ENCODE measurements at regions not wholly inside any gene's neighbourhood (a gene's known extent, or its start where the extent isn't known, plus 50 kb on each side); places are given as distances from the start of the nearest gene placed in this dataset.

- no peaks in the 10 kb centered on the region for H3K9me3 ChIP-seq (replicated peaks; ENCODE audit: control insufficient read depth, insufficient read depth, low read length)
- no peaks in the 10 kb centered on the region for H3K27me3 ChIP-seq (replicated peaks in 1 of 2; ENCODE audit: control insufficient read depth in 2 of 2, insufficient read depth in 2 of 2, low read length in 1 of 2)
- H4K20me1 ChIP-seq (ENCODE audit: control insufficient read depth, insufficient read depth), result no peaks in the 10 kb centered on the region
- ATAC-seq, result no peak
- POLR2A ChIA-PET, result no interaction called here
- H3K36me3 ChIP-seq (ENCODE audit: control insufficient read depth in 2 of 2, insufficient read depth in 2 of 2, low read length in 1 of 2), result no peaks in the 10 kb centered on the region; a peak in 1 of 4 replicates
- H3K79me2 ChIP-seq (ENCODE audit: control insufficient read depth, insufficient read depth, low read length), result no peaks in the 10 kb centered on the region
- SMC1A ChIA-PET (ENCODE audit: uncharacterized antibody, unreplicated experiment), result interaction anchor here (1.0 to 2.1 kb wide), 3 partner anchors 29 to 85 kb away, joined by 4 to 5 read pairs (median 5); no protein-coding TSS in a partner anchor
- no TSS peak for BruUV-seq (replicated peaks)
- no peak for DNase-seq (ENCODE audit: low read depth, low spot score)
- intact Hi-C loops (cut with micrococcal nuclease; ENCODE audit: unreplicated experiment) (no loop called here), in situ Hi-C loops (cut with MboI) (no loop called here)
- CTCF ChIA-PET, result interaction anchor here (1.3 kb wide), 1 partner anchor 93 kb away, joined by 4 read pairs; no protein-coding TSS in a partner anchor
- H3K9ac ChIP-seq (ENCODE audit: control insufficient read depth, insufficient read depth, low read length), result no peak overlapping the region
- FAIRE-seq, result no peak
- no peak overlapping the region for H3K27ac ChIP-seq (ENCODE audit: control insufficient read depth, insufficient read depth)
- H3K4me3 ChIP-seq, result no peak overlapping the region
- TF ChIP-seq SUZ12 (IDR thresholded peaks at IDR 0.05; ENCODE audit: unreplicated experiment) (no peak), ZNF24 (IDR thresholded peaks at IDR 0.05) (no peak), TCF3 (IDR thresholded peaks at IDR 0.05; ENCODE audit: borderline replicate concordance, insufficient read depth, low read depth, low read length) (no peak), EZH2 (IDR thresholded peaks at IDR 0.05; ENCODE audit: borderline replicate concordance, control insufficient read depth, low read depth, low read length) (no peak)
- RAD21 ChIA-PET (ENCODE audit: unreplicated experiment), result no interaction called here
- H2AFZ ChIP-seq (ENCODE audit: control insufficient read depth, low read depth, low read length), result no peak overlapping the region
- H3K4me1 ChIP-seq (ENCODE audit: control insufficient read depth, insufficient read depth, low read length), result peaks cover 14% of the 10 kb centered on the region
- H3K4me2 ChIP-seq (ENCODE audit: control insufficient read depth, insufficient read depth), result no peak overlapping the region
Measured at GRCh38 chr1:184888505-184888904, 85.8 kb downstream of the NIBAN1 start.

- POLR2A ChIA-PET, result interaction anchor here (0.7 to 0.9 kb wide), 2 partner anchors 91 to 93 kb away, joined by 3 read pairs; partner anchors contain the start of gene NIBAN1
- H3K27me3 ChIP-seq (replicated peaks in 1 of 2; ENCODE audit: control insufficient read depth in 2 of 2, insufficient read depth in 2 of 2, low read length in 1 of 2), result no peaks in the 10 kb centered on the region
- H3K4me3 ChIP-seq, result no peak overlapping the region
- peaks cover 0 to 6% of the 10 kb centered on the region in 2 experiments; a peak in 2 of 4 replicates for H3K36me3 ChIP-seq (ENCODE audit: control insufficient read depth in 2 of 2, insufficient read depth in 2 of 2, low read length in 1 of 2)
- FAIRE-seq, result no peak
- no peak overlapping the region; the same call in 1 of the 2 replicates for H3K9ac ChIP-seq (ENCODE audit: control insufficient read depth, insufficient read depth, low read length)
- peak; percentile 66 for ATAC-seq
- H4K20me1 ChIP-seq (ENCODE audit: control insufficient read depth, insufficient read depth), result no peaks in the 10 kb centered on the region
- no peak overlapping the region for H3K4me2 ChIP-seq (ENCODE audit: control insufficient read depth, insufficient read depth)
- H3K4me1 ChIP-seq (ENCODE audit: control insufficient read depth, insufficient read depth, low read length), result peaks cover 18% of the 10 kb centered on the region
- no TSS peak for BruUV-seq (replicated peaks)
- H3K79me2 ChIP-seq (ENCODE audit: control insufficient read depth, insufficient read depth, low read length), result no peaks in the 10 kb centered on the region
- H2AFZ ChIP-seq (ENCODE audit: control insufficient read depth, low read depth, low read length), result no peak overlapping the region; the same call in 1 of the 2 replicates
- RAD21 ChIA-PET (ENCODE audit: unreplicated experiment), result interaction anchor here (0.8 to 1.4 kb wide), 5 partner anchors 8 to 91 kb away, joined by 3 to 5 read pairs (median 4); partner anchors contain the start of gene NIBAN1
- SMC1A ChIA-PET (ENCODE audit: uncharacterized antibody, unreplicated experiment), result interaction anchor here (0.8 to 5.2 kb wide), 8 partner anchors 8 to 485 kb away, joined by 3 to 31 read pairs (median 4); no protein-coding TSS in a partner anchor
- WGBS (ENCODE audit: insufficient coverage, insufficient replicate concordance, low lambda C conversion rate, missing lambda C conversion rate), result 65% methylated on average over 10 of the region's 10 CpGs
- H3K27ac ChIP-seq (ENCODE audit: control insufficient read depth, insufficient read depth), result peak overlapping the region; percentile 66; the same call in 1 of the 2 replicates
- in situ Hi-C loops (cut with MboI) (no loop called here), intact Hi-C loops (cut with micrococcal nuclease; ENCODE audit: unreplicated experiment) (loop anchor here (1.0 to 5.0 kb wide), 2 partner anchors 16 to 76 kb away; no protein-coding TSS in a partner anchor)
- no peaks in the 10 kb centered on the region for H3K9me3 ChIP-seq (replicated peaks; ENCODE audit: control insufficient read depth, insufficient read depth, low read length)
- DNase-seq (ENCODE audit: low read depth, low spot score), result no peak
- CTCF ChIA-PET, result interaction anchor here (1.1 to 1.7 kb wide), 2 partner anchors 9 to 78 kb away, joined by 7 to 9 read pairs; no protein-coding TSS in a partner anchor
- TF ChIP-seq NR2C2 (IDR thresholded peaks at IDR 0.05; ENCODE audit: borderline replicate concordance, control insufficient read depth, insufficient read length, low read depth) (no peak), ATF7 (IDR thresholded peaks at IDR 0.05; ENCODE audit: low read depth) (no peak), SRF (IDR thresholded peaks at IDR 0.05; ENCODE audit: low read depth in 2 of 2, low read length in 2 of 2) (peak in 1 of 2 experiments; percentile 84; a peak in 2 of 4 replicates), NFIC (IDR thresholded peaks at IDR 0.05; ENCODE audit: low read depth, low read length) (peak; percentile 35; the same call in 1 of the 2 replicates), MTA2 (IDR thresholded peaks at IDR 0.05; ENCODE audit: low read depth) (no peak), EZH2 (IDR thresholded peaks at IDR 0.05; ENCODE audit: borderline replicate concordance, control insufficient read depth, low read depth, low read length) (no peak), MLLT1 (IDR thresholded peaks at IDR 0.05) (no peak), RAD21 (IDR thresholded peaks at IDR 0.05; ENCODE audit: insufficient read depth, low read depth, low read length) (0 out of 2 replicates have a peak, but pooled peaks have one; percentile 10)
Measured at GRCh38 chr1:184882957-184883815, 91.1 kb downstream of the NIBAN1 start.

All from GM12878 (cell line).